ENCODE measurements at regions not wholly inside any gene's neighbourhood (a gene's known extent, or its start where the extent isn't known, plus 50 kb on each side); places are given as distances from the start of the nearest gene placed in this dataset.

DNA sequence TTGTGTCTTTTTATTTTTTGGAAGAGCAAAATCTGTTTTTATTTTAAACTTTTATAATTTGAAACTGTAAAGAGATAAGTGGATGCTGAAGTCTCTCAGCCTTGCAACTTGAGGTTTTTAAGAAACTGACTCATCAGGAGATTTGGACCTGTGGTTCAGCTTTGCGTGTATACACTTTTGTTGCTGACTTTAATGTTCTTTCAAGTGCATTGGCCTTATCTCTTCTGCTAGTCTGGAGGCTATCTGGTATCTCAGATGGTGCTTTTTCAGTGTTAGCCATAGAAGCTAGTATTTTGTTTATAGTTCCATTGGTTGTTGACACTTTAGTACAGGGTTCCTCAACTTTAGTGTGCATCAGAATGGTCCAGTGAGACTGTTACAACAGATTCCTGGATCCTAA lies 504.0 kb upstream of the SPTLC3 start:
- TF ChIP-seq, protein P1, sequence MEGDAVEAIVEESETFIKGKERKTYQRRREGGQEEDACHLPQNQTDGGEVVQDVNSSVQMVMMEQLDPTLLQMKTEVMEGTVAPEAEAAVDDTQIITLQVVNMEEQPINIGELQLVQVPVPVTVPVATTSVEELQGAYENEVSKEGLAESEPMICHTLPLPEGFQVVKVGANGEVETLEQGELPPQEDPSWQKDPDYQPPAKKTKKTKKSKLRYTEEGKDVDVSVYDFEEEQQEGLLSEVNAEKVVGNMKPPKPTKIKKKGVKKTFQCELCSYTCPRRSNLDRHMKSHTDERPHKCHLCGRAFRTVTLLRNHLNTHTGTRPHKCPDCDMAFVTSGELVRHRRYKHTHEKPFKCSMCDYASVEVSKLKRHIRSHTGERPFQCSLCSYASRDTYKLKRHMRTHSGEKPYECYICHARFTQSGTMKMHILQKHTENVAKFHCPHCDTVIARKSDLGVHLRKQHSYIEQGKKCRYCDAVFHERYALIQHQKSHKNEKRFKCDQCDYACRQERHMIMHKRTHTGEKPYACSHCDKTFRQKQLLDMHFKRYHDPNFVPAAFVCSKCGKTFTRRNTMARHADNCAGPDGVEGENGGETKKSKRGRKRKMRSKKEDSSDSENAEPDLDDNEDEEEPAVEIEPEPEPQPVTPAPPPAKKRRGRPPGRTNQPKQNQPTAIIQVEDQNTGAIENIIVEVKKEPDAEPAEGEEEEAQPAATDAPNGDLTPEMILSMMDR (IDR thresholded peaks at IDR 0.05), result no peak
- no peak for TF ChIP-seq POLR2A (IDR thresholded peaks at IDR 0.05)

Measured in lower leg skin (tissue), 3 donors.